Pons (tissue), 1 donor: ENCODE measurements at regions not wholly inside any gene's neighbourhood (a gene's known extent, or its start where the extent isn't known, plus 50 kb on each side); places are given as distances from the start of the nearest gene placed in this dataset.
"Not testable (repeated sequence)": the region's sequence is repeated elsewhere in the genome, so short reads cannot be mapped to it uniquely, and the experiment has no call there.

Source experiments
- DNase-seq: peaks from one replicate; pipeline ENCODE4 v3.0.0-alpha.2; 2016; ENCODE audit warnings: low spot score

GRCh38 chr6:938271-938905 is 245.4 kb upstream of the EXOC2 start:
- DNase-seq = no peak

DNA sequence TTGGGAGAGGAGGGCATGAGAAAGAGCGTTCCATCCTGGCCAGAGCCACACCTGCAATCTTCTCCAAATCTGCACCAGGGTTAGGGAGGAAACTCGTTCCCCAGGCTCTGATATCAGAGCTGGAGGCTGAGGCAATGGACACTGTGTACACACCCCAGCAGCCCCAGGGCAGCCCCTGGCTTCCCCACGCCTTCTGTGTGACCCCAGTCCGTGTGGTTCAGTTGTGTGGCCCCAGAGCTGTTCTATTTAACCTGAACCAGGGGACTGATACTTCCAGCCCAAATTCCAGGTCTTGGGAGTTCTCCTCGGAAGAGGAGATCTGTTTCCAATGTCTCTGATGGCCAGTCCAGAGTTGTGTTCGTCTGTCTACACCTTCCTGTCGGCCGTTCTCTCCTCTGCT is 242.6 kb upstream of the EXOC2 start:
- no peak for DNase-seq

GRCh38 chr6:934686-935085 is 241.7 kb upstream of the EXOC2 start:
- no peak for DNase-seq

- not testable (repeated sequence) for DNase-seq
Observed at GRCh38 chr6:931919-932318, 239.0 kb upstream of the EXOC2 start.

GRCh38 chr6:927157-927556 is 234.2 kb upstream of the EXOC2 start:
- DNase-seq = no peak

- no peak for DNase-seq
Observed at GRCh38 chr6:925656-926213, 232.8 kb upstream of the EXOC2 start.

DNA sequence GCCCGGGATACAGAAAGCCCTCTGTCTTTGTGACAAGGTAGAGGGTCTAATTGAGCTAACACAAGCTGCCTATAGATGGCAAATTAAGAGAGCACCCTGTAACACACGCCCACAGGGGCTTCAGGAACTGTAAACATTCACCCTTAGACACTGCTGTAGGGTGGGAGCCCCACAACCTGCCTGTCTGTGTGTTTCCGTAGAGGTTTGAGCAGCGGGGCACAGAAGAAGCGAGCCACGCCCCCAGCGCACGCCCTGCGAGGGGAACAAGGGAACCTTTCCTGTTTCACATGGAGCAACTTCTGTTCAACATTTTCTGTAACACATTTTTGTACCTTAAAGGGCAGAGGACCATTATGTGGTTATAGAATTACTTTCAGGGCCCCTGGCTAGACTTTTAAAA is 231.7 kb upstream of the EXOC2 start:
- no peak for DNase-seq

DNA sequence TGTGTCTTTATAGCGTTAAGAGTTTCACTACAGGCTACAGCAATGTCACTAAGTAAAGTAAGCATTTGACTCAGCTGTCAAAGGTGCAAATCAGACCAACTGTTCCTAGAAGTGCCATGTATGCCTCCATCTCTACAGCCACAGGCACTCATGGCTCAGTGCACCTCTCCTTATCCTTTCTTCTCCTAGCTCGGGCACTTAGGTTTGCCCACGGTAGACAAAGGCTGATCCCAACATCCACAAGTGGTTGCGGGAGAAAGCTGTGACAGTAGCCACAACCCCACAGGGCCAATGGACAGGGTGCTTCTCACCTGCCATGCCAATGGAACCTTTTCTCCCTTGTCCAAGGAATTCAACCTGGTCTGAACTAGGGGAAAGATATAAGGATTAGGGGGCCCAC is 228.5 kb upstream of the EXOC2 start:
- no peak for DNase-seq

GRCh38 chr6:920512-920911 is 227.6 kb upstream of the EXOC2 start:
- no peak for DNase-seq

DNA sequence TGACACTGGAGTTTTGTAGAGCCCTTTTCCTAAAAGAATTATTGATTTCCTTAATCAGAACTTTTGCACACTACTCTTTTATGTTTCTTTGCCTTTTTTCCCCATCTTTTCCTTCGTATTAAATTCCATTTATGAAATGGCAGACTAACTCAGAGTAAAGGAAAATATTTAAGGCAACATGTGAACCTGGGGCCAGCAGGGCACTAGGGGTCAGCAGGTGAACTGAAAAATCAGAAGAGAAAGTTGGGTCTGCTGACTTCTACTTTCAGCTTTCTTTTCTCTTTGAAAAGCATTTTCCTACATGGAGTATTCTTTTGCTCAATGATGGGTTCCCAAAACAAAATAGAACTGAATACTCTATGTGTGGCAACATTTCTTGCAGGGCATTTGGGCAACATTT is 226.6 kb upstream of the EXOC2 start:
- DNase-seq = no peak

DNA sequence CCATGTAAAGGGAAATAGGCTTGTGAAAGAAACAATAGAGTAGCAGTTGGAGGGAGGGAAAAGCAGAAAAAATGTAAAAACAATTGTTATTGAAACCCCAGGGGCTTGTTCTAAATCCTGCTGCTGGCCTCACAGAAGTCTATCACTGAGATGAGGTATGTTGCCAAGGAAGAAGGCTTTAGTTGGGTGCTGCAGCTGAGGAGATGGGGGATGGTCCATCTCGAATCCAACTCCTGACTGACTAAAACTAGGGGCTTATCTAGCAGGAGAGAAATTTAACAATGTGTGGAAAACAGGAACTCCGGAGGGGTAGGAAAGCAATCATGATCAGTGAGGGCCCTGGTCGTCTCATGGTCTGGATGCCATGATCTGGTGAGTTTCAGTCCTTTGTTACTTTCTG is 225.0 kb upstream of the EXOC2 start:
- DNase-seq = no peak

- DNase-seq = no peak
Observed at GRCh38 chr6:917296-917695, 224.4 kb upstream of the EXOC2 start.

GRCh38 chr6:916131-916530 is 223.2 kb upstream of the EXOC2 start:
- no peak for DNase-seq

GRCh38 chr6:912871-913835 is 220.2 kb upstream of the EXOC2 start:
- no peak for DNase-seq

- no peak for DNase-seq
Observed at GRCh38 chr6:907928-908327, 215.0 kb upstream of the EXOC2 start.

DNA sequence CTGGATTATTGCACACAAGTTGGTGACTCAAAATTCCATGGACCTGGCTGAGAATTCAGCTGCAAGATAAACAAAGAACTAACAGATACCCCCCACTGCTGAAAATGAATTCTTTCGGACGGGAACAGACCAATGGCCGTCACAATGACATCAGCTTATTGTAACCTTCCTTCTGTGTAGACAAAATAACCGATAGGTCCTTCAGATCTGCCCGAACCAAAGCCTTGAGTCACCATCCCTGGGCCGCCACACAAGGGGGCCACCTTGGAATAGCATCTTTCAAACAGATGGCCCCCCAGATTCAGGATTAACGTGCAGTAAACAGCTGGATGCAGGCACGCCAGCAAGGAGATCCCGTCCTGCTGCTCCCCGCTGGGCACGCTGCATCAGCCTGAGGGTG is 214.0 kb upstream of the EXOC2 start:
- DNase-seq = no peak

DNA sequence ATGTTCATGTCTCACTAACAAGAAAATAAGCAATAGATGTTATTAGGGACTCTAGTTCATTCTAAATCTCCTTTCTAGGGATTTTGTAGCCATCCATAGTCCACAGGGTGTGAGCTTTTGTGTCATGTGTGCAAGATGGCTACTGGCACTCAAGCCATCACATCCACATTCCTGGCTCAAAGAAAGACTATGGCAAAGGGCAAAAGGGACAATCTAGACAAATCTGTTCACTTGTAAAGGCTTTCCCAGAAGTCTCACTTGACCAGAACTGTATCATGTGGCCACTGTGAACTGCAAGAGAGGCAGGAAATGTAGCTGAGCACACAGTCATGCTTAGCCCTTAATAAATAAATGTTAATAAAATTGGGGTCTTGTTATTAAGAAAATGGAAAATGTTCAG is 212.6 kb upstream of the EXOC2 start:
- no peak for DNase-seq

DNA sequence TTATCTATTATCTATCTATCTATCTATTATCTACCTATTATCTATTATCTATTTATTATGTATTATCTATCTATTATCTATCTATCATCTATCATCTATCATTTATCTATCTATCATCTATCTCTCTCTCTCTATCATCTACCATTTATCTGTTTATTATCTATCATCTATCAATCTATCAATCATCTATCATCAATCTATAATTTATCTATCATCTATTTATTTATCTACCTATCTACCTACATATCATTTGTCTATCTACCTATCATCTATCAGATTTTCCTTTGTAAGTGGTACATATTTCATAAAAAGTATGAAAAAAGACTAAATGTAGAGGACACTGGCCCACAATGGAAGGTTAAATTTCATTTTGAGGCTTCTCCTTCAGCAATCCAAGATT is 212.1 kb upstream of the EXOC2 start:
- no peak for DNase-seq

GRCh38 chr6:903761-904160 is 210.8 kb upstream of the EXOC2 start:
- DNase-seq = no peak

DNA sequence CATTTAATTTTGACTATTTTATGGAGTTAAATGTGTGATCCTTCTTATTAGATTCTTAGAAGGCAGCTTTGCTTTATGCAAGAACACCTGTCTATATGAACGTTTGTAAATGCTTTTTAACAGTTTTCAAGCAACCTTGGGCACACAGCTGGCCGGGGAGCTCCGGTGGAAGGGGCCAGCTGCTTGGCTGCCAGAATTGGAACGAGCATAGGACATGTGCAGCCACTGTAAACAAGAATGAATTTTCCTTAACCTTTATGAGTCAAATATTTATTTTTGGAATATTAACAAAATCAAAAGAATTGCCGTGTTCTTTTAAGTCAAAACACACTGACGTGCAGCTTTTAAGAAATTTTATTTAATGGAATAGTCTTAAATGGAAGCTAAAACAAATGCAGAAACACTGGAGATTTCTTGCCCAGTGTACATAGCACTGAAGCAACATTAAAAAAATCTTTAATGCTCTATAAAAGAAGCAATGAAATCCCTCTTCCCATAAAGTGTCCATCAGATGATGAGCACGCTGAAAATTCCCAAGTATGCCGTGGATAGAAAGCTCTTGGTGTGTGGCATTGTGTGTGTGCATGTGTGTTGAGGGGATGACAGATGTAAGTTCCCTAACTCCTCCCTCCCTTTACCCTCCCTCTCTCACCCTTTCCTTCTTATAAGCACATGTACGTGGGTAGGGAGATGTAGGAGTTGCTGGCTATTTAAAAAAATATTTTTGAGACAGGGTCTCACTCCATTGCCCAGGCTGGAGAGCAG is 208.9 kb upstream of the EXOC2 start:
- DNase-seq = no peak

DNA sequence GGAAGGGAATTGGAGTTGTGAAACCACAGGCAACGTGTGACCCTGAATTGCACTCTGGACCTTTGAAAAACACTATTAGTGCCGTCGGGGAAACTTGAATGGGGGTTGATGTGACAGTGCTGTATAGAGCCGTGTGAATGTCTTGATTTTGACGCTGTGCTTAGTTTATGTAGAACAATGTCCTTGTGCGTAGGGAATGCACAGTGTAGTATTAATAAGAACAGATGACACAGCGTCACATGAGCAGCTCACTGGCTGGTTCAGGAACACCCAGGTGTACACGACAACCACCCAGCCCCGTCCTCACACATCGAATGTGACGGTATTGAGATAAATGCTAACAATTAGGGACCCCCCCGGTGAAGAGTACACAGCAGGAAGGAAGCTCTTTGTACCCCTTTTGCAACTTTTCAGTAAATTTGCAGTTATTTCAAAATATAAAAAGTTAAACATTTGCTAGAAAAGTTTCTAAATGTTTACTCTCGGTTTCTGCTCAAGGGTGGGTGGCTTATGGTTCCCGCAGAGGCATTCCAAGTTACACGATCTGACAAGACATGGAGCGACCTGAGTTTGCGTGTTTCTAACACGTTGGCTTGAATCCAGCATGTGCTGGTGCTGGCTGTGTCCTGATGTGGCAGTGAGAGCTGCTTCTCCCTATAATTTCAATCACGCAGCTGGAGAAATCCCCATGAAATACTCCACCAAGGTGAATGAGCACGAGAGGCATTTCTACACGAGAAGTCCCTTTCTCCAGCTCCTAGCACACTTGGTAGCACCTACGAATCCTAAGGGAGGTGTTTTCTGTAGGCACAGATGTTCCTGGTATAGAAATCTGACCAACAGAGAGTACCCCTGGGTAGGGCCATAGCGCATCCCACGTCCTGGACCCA is 208.0 kb upstream of the EXOC2 start:
- DNase-seq = no peak
